ENCODE measurements at regions not wholly inside any gene's neighbourhood (a gene's known extent, or its start where the extent isn't known, plus 50 kb on each side); places are given as distances from the start of the nearest gene placed in this dataset.

GRCh38 chr18:42530276-42530675 is 575.2 kb downstream of the PIK3C3 start:
- no peak for TF ChIP-seq EZH2phosphoT487 (IDR thresholded peaks at IDR 0.05; ENCODE audit: borderline replicate concordance, low read depth)
- TF ChIP-seq JUND (IDR thresholded peaks at IDR 0.05): no peak
- no peak for TF ChIP-seq CTCF (IDR thresholded peaks at IDR 0.05)
- TF ChIP-seq SIN3A (IDR thresholded peaks at IDR 0.05; ENCODE audit: borderline replicate concordance, low read depth, low read length): no peak
- no peak for TF ChIP-seq RCOR1 (IDR thresholded peaks at IDR 0.05; ENCODE audit: low read length)
- no peak for TF ChIP-seq PBX3 (IDR thresholded peaks at IDR 0.05)
- no peak for TF ChIP-seq MXI1 (IDR thresholded peaks at IDR 0.05; ENCODE audit: low read depth, low read length)
- no peak for TF ChIP-seq YY1 (IDR thresholded peaks at IDR 0.05; ENCODE audit: low read depth)
- TF ChIP-seq POLR2AphosphoS5 (IDR thresholded peaks at IDR 0.05; ENCODE audit: low read depth, low read length): no peak
- TF ChIP-seq FOXJ3 (CRISPR knock-in tag; IDR thresholded peaks at IDR 0.05): no peak
- TF ChIP-seq RAD21 (IDR thresholded peaks at IDR 0.05; ENCODE audit: low read length): no peak
- TF ChIP-seq EP300 (IDR thresholded peaks at IDR 0.05; ENCODE audit: borderline replicate concordance in 1 of 2, low read depth in 1 of 2, low read length in 1 of 2): no peak
- no peak for TF ChIP-seq TAF1 (IDR thresholded peaks at IDR 0.05; ENCODE audit: borderline replicate concordance, low read depth, low read length)
- TF ChIP-seq ZBTB33 (IDR thresholded peaks at IDR 0.05; ENCODE audit: borderline replicate concordance, low read depth): no peak
